Spinal cord (tissue), 9 donors: ENCODE measurements at regions not wholly inside any gene's neighbourhood (a gene's known extent, or its start where the extent isn't known, plus 50 kb on each side); places are given as distances from the start of the nearest gene placed in this dataset.

Source experiments
- DNase-seq, 6 donors: peaks; one replicate each; pipeline versions ENCODE4 v3.0.0 to v3.0.0-alpha.2; 2013 to 2015; ENCODE audit warnings: low spot score in 6 of 6, low read depth in 4 of 6
- H3K27ac ChIP-seq: one replicate; pipeline ENCODE4 v1.5.1; 2013; ENCODE audit warnings: low read depth, low read length, control low read depth
- H3K27me3 ChIP-seq: one replicate; pipeline ENCODE4 v1.6.1; 2013; ENCODE audit warnings: low read length; ENCODE audit not compliant: control insufficient read depth, insufficient read depth
- H3K36me3 ChIP-seq: one replicate; pipeline ENCODE4 v1.6.1; 2013; ENCODE audit warnings: low read length; ENCODE audit not compliant: control insufficient read depth, insufficient read depth
- H3K4me1 ChIP-seq: one replicate; pipeline ENCODE4 v1.6.1; 2013; ENCODE audit warnings: low read length; ENCODE audit not compliant: control insufficient read depth, insufficient read depth
- H3K4me3 ChIP-seq: one replicate; pipeline ENCODE4 v1.5.1; 2013; ENCODE audit warnings: low read depth, low read length, control low read depth
- H3K9me3 ChIP-seq: one replicate; pipeline ENCODE4 v1.6.1; 2013; ENCODE audit warnings: low read length; ENCODE audit not compliant: control insufficient read depth, insufficient read depth
- WGBS: methylation state at CpG from one replicate; pipeline ENCODE4 v1.1.5; 2013; ENCODE audit warnings: missing lambda C conversion rate; ENCODE audit not compliant: insufficient coverage; 5-methylcytosine and 5-hydroxymethylcytosine counted together
- donor health status: healthy.

- H3K27ac ChIP-seq = no peak overlapping the region
- no peaks in the 10 kb centered on the region for H3K4me1 ChIP-seq
- WGBS = 90% methylated on average over 14 of the region's 14 CpGs
- no peaks in the 10 kb centered on the region for H3K36me3 ChIP-seq
- no peak for DNase-seq
- no peak overlapping the region for H3K4me3 ChIP-seq
- H3K27me3 ChIP-seq = no peaks in the 10 kb centered on the region
- no peaks in the 10 kb centered on the region for H3K9me3 ChIP-seq
Measured at GRCh38 chr4:60794372-60794771, 405.8 kb upstream of the ADGRL3 start.

DNA sequence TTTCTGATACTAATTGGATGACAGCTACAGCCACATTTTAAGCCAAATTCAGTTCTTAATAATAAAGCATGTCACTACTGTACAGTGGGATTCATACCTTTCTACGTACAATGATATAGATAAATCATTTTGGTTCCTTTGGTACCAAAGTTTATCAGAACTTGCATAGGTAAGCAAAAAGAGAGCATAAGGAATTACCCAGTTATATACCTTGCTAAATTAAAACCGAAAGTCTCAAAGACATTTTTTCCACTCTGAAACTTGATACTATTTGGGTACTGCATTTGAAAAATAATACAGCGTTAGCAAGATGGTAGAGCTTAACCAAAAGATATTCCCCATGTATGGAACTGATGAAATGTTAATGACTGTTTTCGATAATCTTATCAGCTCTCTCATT lies 400.9 kb upstream of the ADGRL3 start:
- WGBS = no CpG with 5 or more reads among the region's 4 CpGs
- no peak for DNase-seq
- no peaks in the 10 kb centered on the region for H3K27me3 ChIP-seq
- H3K4me1 ChIP-seq = no peaks in the 10 kb centered on the region
- H3K36me3 ChIP-seq = no peaks in the 10 kb centered on the region
- H3K4me3 ChIP-seq = no peak overlapping the region
- no peak overlapping the region for H3K27ac ChIP-seq
- H3K9me3 ChIP-seq = no peaks in the 10 kb centered on the region

- no peaks in the 10 kb centered on the region for H3K4me1 ChIP-seq
- 78% methylated on average over 2 of the region's 2 CpGs for WGBS
- no peaks in the 10 kb centered on the region for H3K36me3 ChIP-seq
- no peaks in the 10 kb centered on the region for H3K27me3 ChIP-seq
- DNase-seq = no peak
- H3K9me3 ChIP-seq = no peaks in the 10 kb centered on the region
- no peak overlapping the region for H3K27ac ChIP-seq
- H3K4me3 ChIP-seq = no peak overlapping the region
Measured at GRCh38 chr4:60800701-60801100, 399.4 kb upstream of the ADGRL3 start.

- H3K27ac ChIP-seq = no peak overlapping the region
- DNase-seq = peak in 2 of 6 donors; percentile 44 to 55
- H3K36me3 ChIP-seq = no peaks in the 10 kb centered on the region
- H3K9me3 ChIP-seq = no peaks in the 10 kb centered on the region
- WGBS = 48% methylated on average over 5 of the region's 6 CpGs
- H3K4me3 ChIP-seq = no peak overlapping the region
- H3K27me3 ChIP-seq = no peaks in the 10 kb centered on the region
- no peaks in the 10 kb centered on the region for H3K4me1 ChIP-seq
Measured at GRCh38 chr4:60805500-60806313, 394.4 kb upstream of the ADGRL3 start.

- Histone ChIP-seq H3K4me3 (no peak overlapping the region), H3K36me3 (no peaks in the 10 kb centered on the region), H3K27ac (no peak overlapping the region), H3K27me3 (no peaks in the 10 kb centered on the region), H3K4me1 (no peaks in the 10 kb centered on the region), H3K9me3 (no peaks in the 10 kb centered on the region)
- WGBS = no CpG with 5 or more reads among the region's 1 CpG
- DNase-seq = peak in 1 of 6 donors; percentile 24
Measured at GRCh38 chr4:60808726-60809485, 391.2 kb upstream of the ADGRL3 start.

GRCh38 chr4:60809486-60809800 lies 390.7 kb upstream of the ADGRL3 start:
- no peaks in the 10 kb centered on the region for H3K9me3 ChIP-seq
- H3K4me1 ChIP-seq = no peaks in the 10 kb centered on the region
- peak in 1 of 6 donors; percentile 15 for DNase-seq
- H3K36me3 ChIP-seq = no peaks in the 10 kb centered on the region
- no peaks in the 10 kb centered on the region for H3K27me3 ChIP-seq
- no CpG with 5 or more reads among the region's 1 CpG for WGBS
- no peak overlapping the region for H3K27ac ChIP-seq
- H3K4me3 ChIP-seq = no peak overlapping the region

GRCh38 chr4:60812811-60813210 lies 387.3 kb upstream of the ADGRL3 start:
- Histone ChIP-seq H3K36me3 (no peaks in the 10 kb centered on the region), H3K4me3 (no peak overlapping the region), H3K9me3 (no peaks in the 10 kb centered on the region), H3K27me3 (no peaks in the 10 kb centered on the region), H3K4me1 (no peaks in the 10 kb centered on the region), H3K27ac (no peak overlapping the region)
- no CpG with 5 or more reads among the region's 1 CpG for WGBS
- DNase-seq = no peak

GRCh38 chr4:60814549-60814948 lies 385.6 kb upstream of the ADGRL3 start:
- no peak for DNase-seq
- no peaks in the 10 kb centered on the region for H3K4me1 ChIP-seq
- no peaks in the 10 kb centered on the region for H3K9me3 ChIP-seq
- H3K27ac ChIP-seq = no peak overlapping the region
- H3K36me3 ChIP-seq = no peaks in the 10 kb centered on the region
- WGBS = 92% methylated on average over 3 of the region's 4 CpGs
- no peak overlapping the region for H3K4me3 ChIP-seq
- no peaks in the 10 kb centered on the region for H3K27me3 ChIP-seq

DNA sequence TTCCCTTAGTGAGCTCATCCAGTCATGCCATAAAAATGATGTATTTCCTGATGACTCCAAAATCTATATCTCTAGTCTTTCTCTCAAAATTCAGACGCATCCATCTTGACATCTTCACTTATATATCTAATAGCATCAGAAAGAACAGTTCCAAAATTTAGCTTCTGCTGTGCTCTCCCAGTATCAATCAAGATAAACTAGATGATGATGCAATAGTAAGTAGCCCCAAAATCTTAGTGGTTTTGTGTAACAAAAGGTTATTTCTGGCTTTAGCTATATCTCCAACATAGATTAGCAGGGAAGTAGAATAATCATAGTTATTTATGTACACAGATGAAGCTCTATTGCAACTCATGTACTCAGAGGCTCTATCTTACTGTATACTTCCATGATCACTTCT lies 382.5 kb upstream of the ADGRL3 start:
- DNase-seq = no peak

DNA sequence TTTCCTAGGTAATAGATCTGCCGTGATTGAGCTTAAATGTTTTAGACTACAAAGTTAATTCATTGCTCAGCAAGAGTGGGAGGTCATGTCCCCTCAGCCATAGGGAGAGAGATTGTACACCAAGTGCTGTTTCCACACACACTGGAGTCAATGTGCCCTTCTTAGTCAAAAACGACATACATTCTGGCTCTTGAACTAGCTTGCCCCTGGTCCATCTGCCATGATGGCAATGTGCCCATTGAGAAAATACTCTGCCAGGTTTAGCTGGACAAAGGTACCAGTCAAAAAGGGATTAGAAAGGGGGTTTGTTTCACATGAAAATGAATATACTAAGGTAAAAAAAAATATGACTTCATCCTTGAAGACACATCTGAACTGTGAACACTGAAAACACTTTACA lies 377.1 kb upstream of the ADGRL3 start:
- Histone ChIP-seq H3K27me3 (no peaks in the 10 kb centered on the region), H3K36me3 (no peaks in the 10 kb centered on the region), H3K4me1 (no peaks in the 10 kb centered on the region), H3K9me3 (no peaks in the 10 kb centered on the region), H3K27ac (no peak overlapping the region), H3K4me3 (no peak overlapping the region)
- DNase-seq = peak in 3 of 6 donors; percentile 29 to 49 (median 47)
- 37% methylated on average over 2 of the region's 2 CpGs for WGBS

More for the DNA sequence above, 382.5 kb upstream of the ADGRL3 start:
- Histone ChIP-seq H3K27ac (no peak overlapping the region), H3K36me3 (no peaks in the 10 kb centered on the region), H3K9me3 (no peaks in the 10 kb centered on the region), H3K27me3 (no peaks in the 10 kb centered on the region), H3K4me1 (no peaks in the 10 kb centered on the region), H3K4me3 (no peak overlapping the region)
- WGBS = no CpG with 5 or more reads among the region's 1 CpG
